ENCODE measurements at regions not wholly inside any gene's neighbourhood (a gene's known extent, or its start where the extent isn't known, plus 50 kb on each side); places are given as distances from the start of the nearest gene placed in this dataset.

DNA sequence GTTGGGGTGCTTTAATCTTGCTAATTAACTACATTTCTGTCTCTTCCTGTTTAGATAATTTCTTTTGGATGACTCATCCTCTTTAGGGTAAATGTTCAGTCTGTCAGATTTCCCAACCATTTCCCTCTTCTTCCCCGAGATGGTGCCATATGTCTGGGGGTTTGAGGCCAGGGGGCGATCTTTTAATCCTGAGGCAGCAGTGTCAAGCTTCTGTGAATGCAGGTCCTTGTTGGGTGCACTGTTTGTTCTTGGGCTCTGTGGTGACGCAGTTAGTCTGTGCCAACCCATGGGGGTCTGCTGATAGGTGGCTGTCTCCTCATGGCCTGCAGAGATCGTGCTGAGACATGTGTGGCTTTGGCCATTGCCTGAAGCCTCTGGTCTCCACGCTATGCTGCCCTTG, 420.4 kb downstream of the NDFIP2 start:
- Histone ChIP-seq H3K27me3 (ENCODE audit: insufficient read depth, low read depth) (no peaks in the 10 kb centered on the region), H3K36me3 (ENCODE audit: insufficient read depth) (no peaks in the 10 kb centered on the region), H3K27ac (no peak overlapping the region), H2AFZ (ENCODE audit: low read depth) (no peak overlapping the region), H3K4me1 (ENCODE audit: low read depth, poor library complexity, severe bottlenecking) (no peaks in the 10 kb centered on the region), H3K4me3 (IDR thresholded peaks at IDR 0.05; ENCODE audit: insufficient read depth, low read depth, low read length) (no peak overlapping the region), H3K9ac (no peak overlapping the region), H3K4me2 (no peak overlapping the region), H3K79me2 (ENCODE audit: insufficient read depth, low read depth) (no peaks in the 10 kb centered on the region), H4K20me1 (ENCODE audit: insufficient read depth) (no peaks in the 10 kb centered on the region)
- TF ChIP-seq, protein P1, sequence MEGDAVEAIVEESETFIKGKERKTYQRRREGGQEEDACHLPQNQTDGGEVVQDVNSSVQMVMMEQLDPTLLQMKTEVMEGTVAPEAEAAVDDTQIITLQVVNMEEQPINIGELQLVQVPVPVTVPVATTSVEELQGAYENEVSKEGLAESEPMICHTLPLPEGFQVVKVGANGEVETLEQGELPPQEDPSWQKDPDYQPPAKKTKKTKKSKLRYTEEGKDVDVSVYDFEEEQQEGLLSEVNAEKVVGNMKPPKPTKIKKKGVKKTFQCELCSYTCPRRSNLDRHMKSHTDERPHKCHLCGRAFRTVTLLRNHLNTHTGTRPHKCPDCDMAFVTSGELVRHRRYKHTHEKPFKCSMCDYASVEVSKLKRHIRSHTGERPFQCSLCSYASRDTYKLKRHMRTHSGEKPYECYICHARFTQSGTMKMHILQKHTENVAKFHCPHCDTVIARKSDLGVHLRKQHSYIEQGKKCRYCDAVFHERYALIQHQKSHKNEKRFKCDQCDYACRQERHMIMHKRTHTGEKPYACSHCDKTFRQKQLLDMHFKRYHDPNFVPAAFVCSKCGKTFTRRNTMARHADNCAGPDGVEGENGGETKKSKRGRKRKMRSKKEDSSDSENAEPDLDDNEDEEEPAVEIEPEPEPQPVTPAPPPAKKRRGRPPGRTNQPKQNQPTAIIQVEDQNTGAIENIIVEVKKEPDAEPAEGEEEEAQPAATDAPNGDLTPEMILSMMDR (conservative IDR thresholded peaks at IDR 0.05; ENCODE audit: low read depth, low read length) = no peak

GRCh38 chr13:79900356-79900755, 419.4 kb downstream of the NDFIP2 start:
- Histone ChIP-seq H3K4me3 (IDR thresholded peaks at IDR 0.05; ENCODE audit: insufficient read depth, low read depth, low read length) (no peak overlapping the region), H4K20me1 (ENCODE audit: insufficient read depth) (no peaks in the 10 kb centered on the region), H3K79me2 (ENCODE audit: insufficient read depth, low read depth) (no peaks in the 10 kb centered on the region), H2AFZ (ENCODE audit: low read depth) (no peak overlapping the region), H3K9ac (no peak overlapping the region), H3K4me1 (ENCODE audit: low read depth, poor library complexity, severe bottlenecking) (no peaks in the 10 kb centered on the region), H3K27me3 (ENCODE audit: insufficient read depth, low read depth) (no peaks in the 10 kb centered on the region), H3K4me2 (no peak overlapping the region), H3K27ac (no peak overlapping the region), H3K36me3 (ENCODE audit: insufficient read depth) (no peaks in the 10 kb centered on the region)
- TF ChIP-seq, protein P1 (conservative IDR thresholded peaks at IDR 0.05; ENCODE audit: low read depth, low read length) = no peak

DNA sequence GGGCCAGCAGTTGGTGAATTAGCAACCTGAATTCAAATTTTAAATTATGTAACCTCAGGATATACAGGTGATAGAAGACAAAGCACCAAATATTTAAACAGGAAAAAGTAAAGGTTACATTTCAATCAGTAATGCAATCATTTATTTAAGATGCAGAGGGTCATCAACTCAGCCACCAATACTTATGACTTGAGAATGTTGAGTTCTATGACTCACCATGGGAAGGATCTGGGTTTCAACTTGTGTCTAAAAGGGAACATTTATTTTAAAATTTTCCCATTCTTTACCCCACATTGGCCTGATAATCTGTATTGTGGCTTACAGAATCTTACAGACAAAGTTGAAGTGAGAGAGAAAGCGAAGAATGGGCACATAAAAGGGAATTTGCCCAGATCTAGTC, 418.0 kb downstream of the NDFIP2 start:
- H3K79me2 ChIP-seq (ENCODE audit: insufficient read depth, low read depth) = no peaks in the 10 kb centered on the region
- TF ChIP-seq, protein P1 (conservative IDR thresholded peaks at IDR 0.05; ENCODE audit: low read depth, low read length) = no peak
- H3K27me3 ChIP-seq (ENCODE audit: insufficient read depth, low read depth) = no peaks in the 10 kb centered on the region
- no peaks in the 10 kb centered on the region for H4K20me1 ChIP-seq (ENCODE audit: insufficient read depth)
- no peak overlapping the region for H3K9ac ChIP-seq
- no peaks in the 10 kb centered on the region for H3K4me1 ChIP-seq (ENCODE audit: low read depth, poor library complexity, severe bottlenecking)
- H3K27ac ChIP-seq = no peak overlapping the region
- no peak overlapping the region for H3K4me2 ChIP-seq
- H3K4me3 ChIP-seq (IDR thresholded peaks at IDR 0.05; ENCODE audit: insufficient read depth, low read depth, low read length) = no peak overlapping the region
- no peaks in the 10 kb centered on the region for H3K36me3 ChIP-seq (ENCODE audit: insufficient read depth)
- H2AFZ ChIP-seq (ENCODE audit: low read depth) = no peak overlapping the region

DNA sequence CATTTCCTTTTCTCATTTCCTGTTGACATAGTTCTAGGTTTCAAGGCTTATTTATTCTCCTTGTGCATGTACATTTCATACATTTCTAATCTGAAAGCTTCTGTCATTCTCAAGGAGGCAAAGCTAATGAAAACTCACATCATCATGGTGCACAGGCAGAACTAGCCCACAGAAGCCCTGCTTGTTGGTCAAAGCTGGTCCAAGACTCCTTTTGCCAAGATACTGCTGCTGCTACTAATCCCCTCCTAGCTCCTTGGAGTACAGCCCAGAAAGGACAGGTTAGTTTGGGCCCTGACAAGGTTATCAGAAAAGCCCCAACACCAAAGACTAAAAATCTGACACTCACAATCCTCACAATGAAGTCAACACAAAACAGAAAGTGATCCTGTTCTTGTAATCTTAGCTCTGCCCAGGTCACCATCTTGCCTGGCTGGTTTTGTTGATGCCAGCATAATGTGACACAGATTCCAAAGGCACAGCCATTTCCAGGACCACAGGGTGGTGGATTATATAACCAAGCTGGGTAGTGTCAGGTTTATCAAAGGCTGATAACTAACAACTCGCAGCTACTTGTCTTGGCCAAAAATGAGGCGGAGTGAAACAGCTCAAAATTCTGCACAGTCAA, 417.4 kb downstream of the NDFIP2 start:
- H3K9ac ChIP-seq = no peak overlapping the region
- TF ChIP-seq, protein P1 (conservative IDR thresholded peaks at IDR 0.05; ENCODE audit: low read depth, low read length) = no peak
- H4K20me1 ChIP-seq (ENCODE audit: insufficient read depth) = no peaks in the 10 kb centered on the region
- H3K4me3 ChIP-seq (IDR thresholded peaks at IDR 0.05; ENCODE audit: insufficient read depth, low read depth, low read length) = no peak overlapping the region
- H3K4me2 ChIP-seq = no peak overlapping the region
- H3K36me3 ChIP-seq (ENCODE audit: insufficient read depth) = no peaks in the 10 kb centered on the region
- no peaks in the 10 kb centered on the region for H3K4me1 ChIP-seq (ENCODE audit: low read depth, poor library complexity, severe bottlenecking)
- H3K27ac ChIP-seq = no peak overlapping the region
- H3K79me2 ChIP-seq (ENCODE audit: insufficient read depth, low read depth) = no peaks in the 10 kb centered on the region
- no peaks in the 10 kb centered on the region for H3K27me3 ChIP-seq (ENCODE audit: insufficient read depth, low read depth)
- no peak overlapping the region for H2AFZ ChIP-seq (ENCODE audit: low read depth)
